Stimulated activated CD4-positive, alpha-beta T cell treated with anti-CD3 and anti-CD28 coated beads, Interleukin-4, amount 100 ng/mL, for 24 hours (primary cell): ENCODE measurements at regions not wholly inside any gene's neighbourhood (a gene's known extent, or its start where the extent isn't known, plus 50 kb on each side); places are given as distances from the start of the nearest gene placed in this dataset.

Experiments used
- DNase-seq: peaks from one replicate; pipeline ENCODE4 v3.0.0-alpha.2; 2020

- no peak for DNase-seq
These were observed 63.1 kb upstream of the UBE3A start for GRCh38 chr15:25501828-25502446.

DNA sequence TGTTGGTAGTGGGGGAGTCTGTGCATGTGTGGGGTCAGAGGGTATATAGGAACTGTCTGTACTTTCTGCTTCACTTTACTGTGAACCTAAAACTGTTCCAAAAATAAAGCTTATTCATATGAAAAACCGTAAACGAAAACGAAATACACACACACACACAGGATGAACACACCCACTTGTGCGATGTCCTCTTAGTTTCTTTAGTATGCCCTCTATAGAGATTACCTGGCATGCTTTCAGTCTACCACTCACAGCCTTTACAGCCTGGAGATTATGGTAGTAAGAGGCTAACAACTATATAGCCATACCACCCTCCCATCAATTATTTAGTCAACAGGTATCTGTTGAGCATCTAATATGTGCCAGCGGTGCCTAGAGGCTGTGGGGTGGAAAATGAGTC is 60.0 kb upstream of the UBE3A start:
- no peak for DNase-seq

DNA sequence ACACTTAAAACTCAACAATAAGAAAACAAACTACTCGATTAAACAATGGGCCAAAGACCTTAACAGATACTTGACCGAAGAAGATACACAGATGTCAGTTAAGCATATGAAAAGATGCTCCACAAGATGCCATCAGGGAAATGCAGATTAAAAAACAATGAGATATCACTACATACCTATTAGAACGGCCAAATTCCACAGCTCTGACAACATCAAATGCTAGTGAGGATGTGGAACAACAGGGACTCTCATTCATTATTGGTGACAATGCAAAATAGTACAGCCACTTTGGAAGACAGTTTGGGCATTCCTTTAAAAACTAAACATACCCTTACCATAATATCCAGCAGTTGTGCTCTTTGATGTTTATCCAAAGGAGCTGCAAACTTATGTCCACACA is 59.1 kb upstream of the UBE3A start:
- DNase-seq = no peak

DNA sequence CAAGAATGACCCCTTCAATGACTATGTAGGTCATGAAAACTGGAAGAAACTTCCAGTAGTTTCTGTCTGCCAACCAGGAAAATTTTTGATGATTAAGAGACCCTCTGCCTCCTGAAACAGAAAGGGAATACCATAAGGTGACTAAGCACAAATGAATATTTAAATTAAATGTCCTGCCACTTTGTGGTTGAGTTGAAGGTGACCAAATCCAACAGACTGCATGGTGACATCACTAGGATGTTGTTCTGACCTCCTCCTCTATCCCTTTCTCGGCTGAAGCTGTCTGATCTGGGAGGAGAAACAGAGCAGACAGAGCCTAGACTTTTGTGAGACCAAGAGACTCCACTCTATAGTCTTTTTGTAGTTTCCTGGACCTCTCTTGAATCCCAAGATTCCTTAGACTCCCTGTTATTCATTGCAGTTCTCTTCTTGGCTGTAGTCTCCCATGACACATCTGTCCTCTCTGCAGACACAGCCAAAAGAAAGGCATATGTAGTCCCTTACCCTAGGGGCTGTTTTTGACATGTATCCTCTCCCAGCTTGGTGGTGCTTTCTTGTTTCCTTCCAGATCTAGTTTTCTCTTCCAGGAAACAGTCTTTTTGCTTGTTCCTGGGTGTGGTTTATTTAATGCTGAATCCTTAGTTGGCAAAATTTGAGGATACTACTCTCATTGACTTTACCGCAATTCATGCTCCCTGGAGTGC is 55.2 kb upstream of the UBE3A start:
- no peak for DNase-seq

- no peak for DNase-seq
These were observed 53.5 kb upstream of the UBE3A start for GRCh38 chr15:25492315-25492714.
